Right kidney (tissue), 1 donor: ENCODE measurements at regions not wholly inside any gene's neighbourhood (a gene's known extent, or its start where the extent isn't known, plus 50 kb on each side); places are given as distances from the start of the nearest gene placed in this dataset.
"Not testable (repeated sequence)": the region's sequence is repeated elsewhere in the genome, so short reads cannot be mapped to it uniquely, and the experiment has no call there.

Source experiments
- DNase-seq: peaks from one replicate; pipeline ENCODE4 v3.0.0-alpha.2; 2016

GRCh38 chr7:68407460-68407859 lies 1190.8 kb upstream of the AUTS2 start:
- no peak for DNase-seq

GRCh38 chr7:68408873-68409272 lies 1189.4 kb upstream of the AUTS2 start:
- DNase-seq = no peak

GRCh38 chr7:68409851-68410250 lies 1188.4 kb upstream of the AUTS2 start:
- DNase-seq = no peak

- not testable (repeated sequence) for DNase-seq
These were observed 1187.6 kb upstream of the AUTS2 start for GRCh38 chr7:68410693-68411092.

- no peak for DNase-seq
These were observed 1186.5 kb upstream of the AUTS2 start for GRCh38 chr7:68411742-68412141.

GRCh38 chr7:68414631-68415425 lies 1183.4 kb upstream of the AUTS2 start:
- no peak for DNase-seq

- no peak for DNase-seq
These were observed 1181.3 kb upstream of the AUTS2 start for GRCh38 chr7:68417002-68417401.

- DNase-seq = no peak
These were observed 1180.6 kb upstream of the AUTS2 start for GRCh38 chr7:68417659-68418058.

GRCh38 chr7:68420342-68421192 lies 1177.7 kb upstream of the AUTS2 start:
- no peak for DNase-seq

- DNase-seq = no peak
These were observed 1176.6 kb upstream of the AUTS2 start for GRCh38 chr7:68421712-68422111.

- DNase-seq = no peak
These were observed 1176.0 kb upstream of the AUTS2 start for GRCh38 chr7:68422281-68422680.

- DNase-seq = no peak
These were observed 1174.9 kb upstream of the AUTS2 start for GRCh38 chr7:68423356-68423755.

GRCh38 chr7:68424658-68425297 lies 1173.5 kb upstream of the AUTS2 start:
- DNase-seq = peak; percentile 46

- no peak for DNase-seq
These were observed 1172.9 kb upstream of the AUTS2 start for GRCh38 chr7:68425377-68425776.

- DNase-seq = no peak
These were observed 1168.7 kb upstream of the AUTS2 start for GRCh38 chr7:68429411-68430117.

GRCh38 chr7:68432585-68432984 lies 1165.7 kb upstream of the AUTS2 start:
- no peak for DNase-seq

- DNase-seq = no peak
These were observed 1164.7 kb upstream of the AUTS2 start for GRCh38 chr7:68433462-68434070.

- DNase-seq = no peak
These were observed 1163.4 kb upstream of the AUTS2 start for GRCh38 chr7:68434857-68435256.

GRCh38 chr7:68438016-68438415 lies 1160.3 kb upstream of the AUTS2 start:
- DNase-seq = no peak

- no peak for DNase-seq
These were observed 1159.5 kb upstream of the AUTS2 start for GRCh38 chr7:68438811-68439210.

GRCh38 chr7:68439897-68440296 lies 1158.4 kb upstream of the AUTS2 start:
- no peak for DNase-seq

GRCh38 chr7:68440866-68441265 lies 1157.4 kb upstream of the AUTS2 start:
- no peak for DNase-seq
